Stomach (tissue), 4 donors: ENCODE measurements at regions not wholly inside any gene's neighbourhood (a gene's known extent, or its start where the extent isn't known, plus 50 kb on each side); places are given as distances from the start of the nearest gene placed in this dataset.

ENCODE experiments used
- POLR2A ChIP-seq, 4 donors: fragments of 450-650 bp; IDR thresholded peaks; one replicate each; pipeline ENCODE4 v1.6.1; 2016; ENCODE audit warnings: antibody characterized with exemption in 4 of 4, control low read depth in 2 of 4, mild to moderate bottlenecking in 1 of 4, moderate library complexity in 1 of 4
- POLR2AphosphoS5 ChIP-seq, 3 donors: sonication (generic); formaldehyde crosslinking; IDR thresholded peaks; one replicate each; pipeline ENCODE4 v1.6.1; 2016; ENCODE audit warnings: antibody characterized with exemption in 3 of 3
- TF ChIP-seq, protein P1 (sequence below), 7 experiments: fragments of 450-650 bp in 4 of 7; fragments of 200-600 bp in 3 of 7; sonication (generic) in 3 of 7; IDR thresholded peaks; one replicate each; pipeline ENCODE4 v1.5.1; 2016 to 2019; ENCODE audit warnings: antibody characterized with exemption in 7 of 7, control low read depth in 2 of 7, mild to moderate bottlenecking in 1 of 7

- TF ChIP-seq POLR2A (IDR thresholded peaks at IDR 0.05) (no peak), POLR2AphosphoS5 (IDR thresholded peaks at IDR 0.05) (no peak)
- TF ChIP-seq, protein P1, sequence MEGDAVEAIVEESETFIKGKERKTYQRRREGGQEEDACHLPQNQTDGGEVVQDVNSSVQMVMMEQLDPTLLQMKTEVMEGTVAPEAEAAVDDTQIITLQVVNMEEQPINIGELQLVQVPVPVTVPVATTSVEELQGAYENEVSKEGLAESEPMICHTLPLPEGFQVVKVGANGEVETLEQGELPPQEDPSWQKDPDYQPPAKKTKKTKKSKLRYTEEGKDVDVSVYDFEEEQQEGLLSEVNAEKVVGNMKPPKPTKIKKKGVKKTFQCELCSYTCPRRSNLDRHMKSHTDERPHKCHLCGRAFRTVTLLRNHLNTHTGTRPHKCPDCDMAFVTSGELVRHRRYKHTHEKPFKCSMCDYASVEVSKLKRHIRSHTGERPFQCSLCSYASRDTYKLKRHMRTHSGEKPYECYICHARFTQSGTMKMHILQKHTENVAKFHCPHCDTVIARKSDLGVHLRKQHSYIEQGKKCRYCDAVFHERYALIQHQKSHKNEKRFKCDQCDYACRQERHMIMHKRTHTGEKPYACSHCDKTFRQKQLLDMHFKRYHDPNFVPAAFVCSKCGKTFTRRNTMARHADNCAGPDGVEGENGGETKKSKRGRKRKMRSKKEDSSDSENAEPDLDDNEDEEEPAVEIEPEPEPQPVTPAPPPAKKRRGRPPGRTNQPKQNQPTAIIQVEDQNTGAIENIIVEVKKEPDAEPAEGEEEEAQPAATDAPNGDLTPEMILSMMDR (IDR thresholded peaks at IDR 0.05): no peak
These were observed 106.3 kb upstream of the TMLHE start for GRCh38 chrX:155718972-155719586.
